ENCODE measurements at regions not wholly inside any gene's neighbourhood (a gene's known extent, or its start where the extent isn't known, plus 50 kb on each side); places are given as distances from the start of the nearest gene placed in this dataset.

DNA sequence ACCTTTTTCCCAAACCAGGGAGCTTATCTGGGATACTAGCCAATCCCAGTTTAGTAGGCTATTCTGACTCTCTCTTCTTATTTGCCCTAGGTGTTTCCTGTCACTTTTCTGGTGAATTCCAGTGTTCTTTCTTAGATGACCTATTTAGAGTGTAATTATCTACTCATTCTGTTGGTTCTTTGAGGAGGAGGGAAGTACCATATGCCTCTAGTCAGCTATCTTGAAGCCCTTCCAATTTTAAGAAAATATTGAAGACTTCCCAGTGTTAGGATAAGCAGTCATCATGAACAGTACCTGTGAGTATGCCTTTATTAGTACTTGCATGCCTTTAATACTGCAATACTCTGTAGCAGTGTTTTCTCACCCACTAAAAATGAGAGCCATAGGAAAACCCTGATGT is 724.3 kb upstream of the SLITRK1 start:
- TF ChIP-seq, protein P1, sequence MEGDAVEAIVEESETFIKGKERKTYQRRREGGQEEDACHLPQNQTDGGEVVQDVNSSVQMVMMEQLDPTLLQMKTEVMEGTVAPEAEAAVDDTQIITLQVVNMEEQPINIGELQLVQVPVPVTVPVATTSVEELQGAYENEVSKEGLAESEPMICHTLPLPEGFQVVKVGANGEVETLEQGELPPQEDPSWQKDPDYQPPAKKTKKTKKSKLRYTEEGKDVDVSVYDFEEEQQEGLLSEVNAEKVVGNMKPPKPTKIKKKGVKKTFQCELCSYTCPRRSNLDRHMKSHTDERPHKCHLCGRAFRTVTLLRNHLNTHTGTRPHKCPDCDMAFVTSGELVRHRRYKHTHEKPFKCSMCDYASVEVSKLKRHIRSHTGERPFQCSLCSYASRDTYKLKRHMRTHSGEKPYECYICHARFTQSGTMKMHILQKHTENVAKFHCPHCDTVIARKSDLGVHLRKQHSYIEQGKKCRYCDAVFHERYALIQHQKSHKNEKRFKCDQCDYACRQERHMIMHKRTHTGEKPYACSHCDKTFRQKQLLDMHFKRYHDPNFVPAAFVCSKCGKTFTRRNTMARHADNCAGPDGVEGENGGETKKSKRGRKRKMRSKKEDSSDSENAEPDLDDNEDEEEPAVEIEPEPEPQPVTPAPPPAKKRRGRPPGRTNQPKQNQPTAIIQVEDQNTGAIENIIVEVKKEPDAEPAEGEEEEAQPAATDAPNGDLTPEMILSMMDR (IDR thresholded peaks at IDR 0.05; ENCODE audit: low read depth, low read length): no peak
- TF ChIP-seq EZH2phosphoT487 (IDR thresholded peaks at IDR 0.05; ENCODE audit: low read depth): no peak
- H3K27me3 ChIP-seq (ENCODE audit: low read depth, low read length): no peaks in the 10 kb centered on the region
- H3K36me3 ChIP-seq (replicated peaks; ENCODE audit: low read depth, low read length): no peaks in the 10 kb centered on the region
- H3K79me2 ChIP-seq (ENCODE audit: low read length): no peaks in the 10 kb centered on the region
- no peak overlapping the region for H3K4me3 ChIP-seq (ENCODE audit: low read length)
- no peak overlapping the region for H3K4me2 ChIP-seq (ENCODE audit: low read length)
- no peak overlapping the region for H3K9ac ChIP-seq (ENCODE audit: low read length)
- H4K20me1 ChIP-seq (ENCODE audit: insufficient read depth, low read length): no peaks in the 10 kb centered on the region
- no peaks in the 10 kb centered on the region for H3K4me1 ChIP-seq (ENCODE audit: low read length)
- H3K9me3 ChIP-seq (ENCODE audit: insufficient read depth, low read length): no peaks in the 10 kb centered on the region
- H2AFZ ChIP-seq (ENCODE audit: low read depth, low read length): no peak overlapping the region
- no peak overlapping the region for H3K27ac ChIP-seq (ENCODE audit: low read length)

DNA sequence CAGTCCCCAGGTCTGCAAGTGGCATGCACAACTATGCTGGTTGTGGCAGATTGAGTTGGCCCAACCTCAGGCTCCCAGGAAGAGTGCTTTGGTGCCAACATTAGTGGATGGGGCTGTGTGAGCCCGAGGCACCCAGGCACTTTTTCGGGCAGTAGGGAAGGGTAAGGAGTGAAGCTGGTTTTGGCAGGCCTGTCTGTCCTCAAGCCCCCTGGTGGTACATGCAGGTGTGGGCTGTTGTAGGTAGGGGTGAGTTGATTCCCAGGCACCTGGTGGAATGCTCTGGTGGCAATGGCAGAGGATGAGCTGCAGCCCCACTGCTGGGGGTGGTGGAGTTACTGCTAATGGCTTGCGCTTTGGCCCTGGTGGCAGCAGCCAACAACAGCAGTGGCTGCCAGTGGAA is 723.7 kb upstream of the SLITRK1 start:
- H3K27ac ChIP-seq (ENCODE audit: low read length): no peak overlapping the region
- H3K79me2 ChIP-seq (ENCODE audit: low read length): no peaks in the 10 kb centered on the region
- no peaks in the 10 kb centered on the region for H3K4me1 ChIP-seq (ENCODE audit: low read length)
- no peak overlapping the region for H3K4me2 ChIP-seq (ENCODE audit: low read length)
- H3K4me3 ChIP-seq (ENCODE audit: low read length): no peak overlapping the region
- no peak overlapping the region for H3K9ac ChIP-seq (ENCODE audit: low read length)
- no peaks in the 10 kb centered on the region for H4K20me1 ChIP-seq (ENCODE audit: insufficient read depth, low read length)
- no peaks in the 10 kb centered on the region for H3K27me3 ChIP-seq (ENCODE audit: low read depth, low read length)
- H2AFZ ChIP-seq (ENCODE audit: low read depth, low read length): no peak overlapping the region
- no peaks in the 10 kb centered on the region for H3K9me3 ChIP-seq (ENCODE audit: insufficient read depth, low read length)
- TF ChIP-seq, protein P1 (IDR thresholded peaks at IDR 0.05; ENCODE audit: low read depth, low read length): no peak
- no peak for TF ChIP-seq EZH2phosphoT487 (IDR thresholded peaks at IDR 0.05; ENCODE audit: low read depth)
- no peaks in the 10 kb centered on the region for H3K36me3 ChIP-seq (replicated peaks; ENCODE audit: low read depth, low read length)

DNA sequence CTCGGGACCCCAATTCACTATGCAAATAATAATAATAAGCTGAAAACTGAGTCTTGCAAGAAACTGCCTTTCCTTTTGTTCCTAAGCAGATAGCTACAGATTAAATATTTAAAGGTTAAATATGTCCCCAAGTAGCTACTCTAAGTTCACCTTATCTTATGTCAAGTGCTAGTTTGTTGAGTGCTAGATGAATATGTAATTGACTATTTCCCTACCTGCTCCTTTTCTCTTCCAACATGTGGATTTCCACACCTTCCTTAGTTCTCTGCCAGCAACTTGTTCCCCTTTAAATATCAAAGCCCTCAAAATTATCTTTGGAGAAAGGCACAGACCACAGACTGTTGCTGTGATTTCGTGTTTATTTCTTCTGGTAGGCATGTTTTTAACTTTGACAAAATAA is 709.2 kb upstream of the SLITRK1 start:
- H3K9me3 ChIP-seq (ENCODE audit: insufficient read depth, low read length): no peaks in the 10 kb centered on the region
- H3K4me1 ChIP-seq (ENCODE audit: low read length): no peaks in the 10 kb centered on the region
- no peaks in the 10 kb centered on the region for H4K20me1 ChIP-seq (ENCODE audit: insufficient read depth, low read length)
- H2AFZ ChIP-seq (ENCODE audit: low read depth, low read length): no peak overlapping the region
- H3K9ac ChIP-seq (ENCODE audit: low read length): no peak overlapping the region
- TF ChIP-seq, protein P1 (IDR thresholded peaks at IDR 0.05; ENCODE audit: low read depth, low read length): no peak
- TF ChIP-seq EZH2phosphoT487 (IDR thresholded peaks at IDR 0.05; ENCODE audit: low read depth): no peak
- no peak overlapping the region for H3K4me2 ChIP-seq (ENCODE audit: low read length)
- no peaks in the 10 kb centered on the region for H3K27me3 ChIP-seq (ENCODE audit: low read depth, low read length)
- no peak overlapping the region for H3K27ac ChIP-seq (ENCODE audit: low read length)
- no peaks in the 10 kb centered on the region for H3K79me2 ChIP-seq (ENCODE audit: low read length)
- H3K36me3 ChIP-seq (replicated peaks; ENCODE audit: low read depth, low read length): no peaks in the 10 kb centered on the region
- no peak overlapping the region for H3K4me3 ChIP-seq (ENCODE audit: low read length)

DNA sequence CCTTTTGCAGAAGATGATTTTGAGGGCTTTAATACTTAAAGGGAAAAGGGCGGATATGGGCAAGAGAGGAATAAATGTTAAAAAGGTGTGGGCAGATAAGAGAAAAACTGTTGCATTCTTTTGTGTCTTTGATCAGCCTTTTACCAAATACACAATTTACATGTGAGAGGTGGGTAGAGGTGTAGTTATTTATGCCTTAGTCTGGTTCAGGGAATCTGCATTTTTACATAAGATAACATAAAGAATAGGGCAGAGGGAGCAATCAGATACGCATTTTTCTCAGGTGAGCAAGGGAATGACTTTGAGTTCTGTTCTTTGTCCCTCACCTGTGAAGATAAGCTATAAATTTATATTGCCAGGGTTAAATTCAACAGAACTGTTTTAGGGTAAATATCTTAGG is 708.4 kb upstream of the SLITRK1 start:
- H3K4me3 ChIP-seq (ENCODE audit: low read length): no peak overlapping the region
- TF ChIP-seq EZH2phosphoT487 (IDR thresholded peaks at IDR 0.05; ENCODE audit: low read depth): no peak
- TF ChIP-seq, protein P1 (IDR thresholded peaks at IDR 0.05; ENCODE audit: low read depth, low read length): no peak
- no peak overlapping the region for H2AFZ ChIP-seq (ENCODE audit: low read depth, low read length)
- H3K27ac ChIP-seq (ENCODE audit: low read length): no peak overlapping the region
- H3K9ac ChIP-seq (ENCODE audit: low read length): no peak overlapping the region
- H3K27me3 ChIP-seq (ENCODE audit: low read depth, low read length): no peaks in the 10 kb centered on the region
- no peak overlapping the region for H3K4me2 ChIP-seq (ENCODE audit: low read length)
- no peaks in the 10 kb centered on the region for H3K36me3 ChIP-seq (replicated peaks; ENCODE audit: low read depth, low read length)
- no peaks in the 10 kb centered on the region for H3K9me3 ChIP-seq (ENCODE audit: insufficient read depth, low read length)
- no peaks in the 10 kb centered on the region for H4K20me1 ChIP-seq (ENCODE audit: insufficient read depth, low read length)
- no peaks in the 10 kb centered on the region for H3K79me2 ChIP-seq (ENCODE audit: low read length)
- no peaks in the 10 kb centered on the region for H3K4me1 ChIP-seq (ENCODE audit: low read length)
